ENCODE measurements at regions not wholly inside any gene's neighbourhood (a gene's known extent, or its start where the extent isn't known, plus 50 kb on each side); places are given as distances from the start of the nearest gene placed in this dataset.
"Not testable (repeated sequence)": the region's sequence is repeated elsewhere in the genome, so short reads cannot be mapped to it uniquely, and the experiment has no call there.

- DNase-seq (ENCODE audit: low read depth), result no peak
Measured at GRCh38 chr2:180604077-180604476, 376.3 kb upstream of the UBE2E3 start.

GRCh38 chr2:180601016-180601415, 379.4 kb upstream of the UBE2E3 start:
- no peak for DNase-seq (ENCODE audit: low read depth)

- no peak for DNase-seq (ENCODE audit: low read depth)
Measured at GRCh38 chr2:180599804-180600203, 380.6 kb upstream of the UBE2E3 start.

- no peak for DNase-seq (ENCODE audit: low read depth)
Measured at GRCh38 chr2:180597179-180597578, 383.2 kb upstream of the UBE2E3 start.

- no peak for DNase-seq (ENCODE audit: low read depth)
Measured at GRCh38 chr2:180596453-180596852, 384.0 kb upstream of the UBE2E3 start.

- no peak for DNase-seq (ENCODE audit: low read depth)
Measured at GRCh38 chr2:180591947-180592346, 388.5 kb upstream of the UBE2E3 start.

GRCh38 chr2:180591093-180591781, 389.2 kb upstream of the UBE2E3 start:
- not testable (repeated sequence) for DNase-seq (ENCODE audit: low read depth)

- DNase-seq (ENCODE audit: low read depth), result no peak
Measured at GRCh38 chr2:180583441-180584140, 396.8 kb upstream of the UBE2E3 start.

- no peak for DNase-seq (ENCODE audit: low read depth)
Measured at GRCh38 chr2:180579388-180579787, 401.0 kb upstream of the UBE2E3 start.

GRCh38 chr2:180578441-180578840, 402.0 kb upstream of the UBE2E3 start:
- DNase-seq (ENCODE audit: low read depth), result no peak

- DNase-seq (ENCODE audit: low read depth), result no peak
Measured at GRCh38 chr2:180577567-180577966, 402.8 kb upstream of the UBE2E3 start.

GRCh38 chr2:180573951-180574350, 406.5 kb upstream of the UBE2E3 start:
- DNase-seq (ENCODE audit: low read depth), result no peak

GRCh38 chr2:180572346-180572745, 408.1 kb upstream of the UBE2E3 start:
- DNase-seq (ENCODE audit: low read depth), result no peak

GRCh38 chr2:180571559-180571958, 408.8 kb upstream of the UBE2E3 start:
- no peak for DNase-seq (ENCODE audit: low read depth)

GRCh38 chr2:180570864-180571263, 409.5 kb upstream of the UBE2E3 start:
- no peak for DNase-seq (ENCODE audit: low read depth)

GRCh38 chr2:180564051-180564450, 416.4 kb upstream of the UBE2E3 start:
- DNase-seq (ENCODE audit: low read depth), result no peak

- no peak for DNase-seq (ENCODE audit: low read depth)
Measured at GRCh38 chr2:180562378-180562777, 418.0 kb upstream of the UBE2E3 start.

GRCh38 chr2:180559771-180560170, 420.6 kb upstream of the UBE2E3 start:
- DNase-seq (ENCODE audit: low read depth), result no peak

- no peak for DNase-seq (ENCODE audit: low read depth)
Measured at GRCh38 chr2:180559038-180559437, 421.4 kb upstream of the UBE2E3 start.

- no peak for DNase-seq (ENCODE audit: low read depth)
Measured at GRCh38 chr2:180555391-180555965, 424.9 kb upstream of the UBE2E3 start.

GRCh38 chr2:180554330-180554729, 426.1 kb upstream of the UBE2E3 start:
- no peak for DNase-seq (ENCODE audit: low read depth)

- no peak for DNase-seq (ENCODE audit: low read depth)
Measured at GRCh38 chr2:180553094-180553715, 427.2 kb upstream of the UBE2E3 start.

- no peak for DNase-seq (ENCODE audit: low read depth)
Measured at GRCh38 chr2:180542511-180542910, 437.9 kb upstream of the UBE2E3 start.
